Thyroid gland (tissue), 4 donors: ENCODE measurements at regions not wholly inside any gene's neighbourhood (a gene's known extent, or its start where the extent isn't known, plus 50 kb on each side); places are given as distances from the start of the nearest gene placed in this dataset.

Experiments used
- POLR2A ChIP-seq, 2 donors: fragments of 450-650 bp; IDR thresholded peaks; one replicate each; pipeline ENCODE4 v1.6.1; 2017; ENCODE audit warnings: antibody characterized with exemption in 2 of 2, mild to moderate bottlenecking in 2 of 2, moderate library complexity in 1 of 2
- TF ChIP-seq, protein P1 (sequence below), 6 experiments: fragments of 200-600 bp in 3 of 6; fragments of 450-650 bp in 3 of 6; sonication (generic) in 3 of 6; IDR thresholded peaks; one replicate each; pipeline ENCODE4 v1.5.1; 2016 to 2019; ENCODE audit warnings: antibody characterized with exemption in 6 of 6, mild to moderate bottlenecking in 2 of 6, inconsistent platforms in 1 of 6, moderate library complexity in 1 of 6

- TF ChIP-seq, protein P1, sequence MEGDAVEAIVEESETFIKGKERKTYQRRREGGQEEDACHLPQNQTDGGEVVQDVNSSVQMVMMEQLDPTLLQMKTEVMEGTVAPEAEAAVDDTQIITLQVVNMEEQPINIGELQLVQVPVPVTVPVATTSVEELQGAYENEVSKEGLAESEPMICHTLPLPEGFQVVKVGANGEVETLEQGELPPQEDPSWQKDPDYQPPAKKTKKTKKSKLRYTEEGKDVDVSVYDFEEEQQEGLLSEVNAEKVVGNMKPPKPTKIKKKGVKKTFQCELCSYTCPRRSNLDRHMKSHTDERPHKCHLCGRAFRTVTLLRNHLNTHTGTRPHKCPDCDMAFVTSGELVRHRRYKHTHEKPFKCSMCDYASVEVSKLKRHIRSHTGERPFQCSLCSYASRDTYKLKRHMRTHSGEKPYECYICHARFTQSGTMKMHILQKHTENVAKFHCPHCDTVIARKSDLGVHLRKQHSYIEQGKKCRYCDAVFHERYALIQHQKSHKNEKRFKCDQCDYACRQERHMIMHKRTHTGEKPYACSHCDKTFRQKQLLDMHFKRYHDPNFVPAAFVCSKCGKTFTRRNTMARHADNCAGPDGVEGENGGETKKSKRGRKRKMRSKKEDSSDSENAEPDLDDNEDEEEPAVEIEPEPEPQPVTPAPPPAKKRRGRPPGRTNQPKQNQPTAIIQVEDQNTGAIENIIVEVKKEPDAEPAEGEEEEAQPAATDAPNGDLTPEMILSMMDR (IDR thresholded peaks at IDR 0.05) = no peak
- TF ChIP-seq POLR2A (IDR thresholded peaks at IDR 0.05) = no peak
These were observed 208.0 kb downstream of the TDRD15 start for GRCh38 chr2:21331625-21332370.
